OCI-LY7 (cell line): ENCODE measurements at regions not wholly inside any gene's neighbourhood (a gene's known extent, or its start where the extent isn't known, plus 50 kb on each side); places are given as distances from the start of the nearest gene placed in this dataset.

ENCODE experiments used
- BruUV-seq: library from RNA; stranded (reverse); fragments of 400-500 nt; replicated peaks from 2 replicates; lab custom pipeline; 2021; lab: Mats Ljungman, UMichigan
- CTCF ChIA-PET: fragments of 300-600 bp; sonication (Branson Sonifier 250); formaldehyde crosslinking; loops from one replicate; lab custom pipeline; 2022; ENCODE audit warnings: antibody characterized with exemption; ENCODE audit not compliant: unreplicated experiment; lab: Charles Lee
- POLR2A ChIA-PET: fragments of 300-600 bp; sonication (Branson Sonifier 250); formaldehyde crosslinking; loops from one replicate; lab custom pipeline; 2022; ENCODE audit warnings: antibody characterized with exemption; lab: Charles Lee
- DNase-seq: peaks from one replicate; pipeline ENCODE4 v3.0.0-alpha.2; 2015; ENCODE audit warnings: low spot score
- H2AFZ ChIP-seq: fragments of 200-600 bp; sonication (generic), shearing (Covaris generic); 2 replicates; pipeline ENCODE4 v1.6.1; 2014; ENCODE audit warnings: mild to moderate bottlenecking, antibody characterized with exemption, low read length, moderate library complexity
- H3K27ac ChIP-seq: fragments of 200-600 bp; sonication (generic); 2 replicates; pipeline ENCODE4 v1.5.1; 2014; ENCODE audit warnings: mixed run types, low read depth, mild to moderate bottlenecking, moderate library complexity, low read length, inconsistent platforms; ENCODE audit not compliant: poor library complexity, severe bottlenecking
- H3K36me3 ChIP-seq: fragments of 200-600 bp; sonication (generic); 2 replicates; pipeline ENCODE4 v1.6.1; 2014; ENCODE audit warnings: mild to moderate bottlenecking, antibody characterized with exemption, low read length, moderate library complexity, mixed read lengths; ENCODE audit not compliant: insufficient read depth
- H3K4me1 ChIP-seq: fragments of 200-600 bp; sonication (generic); 2 replicates; pipeline ENCODE4 v1.5.1; 2014; ENCODE audit warnings: mild to moderate bottlenecking, low read length; ENCODE audit not compliant: insufficient read depth, poor library complexity, severe bottlenecking
- H3K4me2 ChIP-seq: fragments of 200-600 bp; sonication (generic); 2 replicates; pipeline ENCODE4 v1.6.1; 2014; ENCODE audit warnings: mild to moderate bottlenecking, low read length
- H3K4me3 ChIP-seq: fragments of 200-600 bp; sonication (generic); 2 replicates; pipeline ENCODE4 v1.5.1; 2014; ENCODE audit warnings: mild to moderate bottlenecking, low read depth, low read length; ENCODE audit not compliant: poor library complexity, severe bottlenecking
- H3K79me2 ChIP-seq: fragments of 200-600 bp; sonication (generic); 2 replicates; pipeline ENCODE4 v1.6.1; 2016; ENCODE audit warnings: low read depth, mild to moderate bottlenecking, low read length, moderate library complexity, mixed read lengths; ENCODE audit not compliant: insufficient read depth
- H3K9me2 ChIP-seq: fragments of 200-600 bp; sonication (generic); 2 replicates; pipeline ENCODE4 v1.6.1; 2016; ENCODE audit warnings: mild to moderate bottlenecking, low read length, mixed read lengths; ENCODE audit not compliant: insufficient read depth
- H3K9me3 ChIP-seq: fragments of 200-600 bp; sonication (generic); 2 replicates; pipeline ENCODE4 v1.6.1; 2014; ENCODE audit warnings: mild to moderate bottlenecking, mixed run types, low read length, mixed read lengths
- H4K20me1 ChIP-seq: fragments of 200-600 bp; sonication (generic); 2 replicates; pipeline ENCODE4 v1.6.1; 2014; ENCODE audit warnings: mild to moderate bottlenecking, antibody characterized with exemption, low read length, moderate library complexity, mixed read lengths; ENCODE audit not compliant: insufficient read depth
- EZH2phosphoT487 ChIP-seq: fragments of 200-600 bp; sonication (generic); IDR thresholded peaks from 2 replicates; pipeline ENCODE4 v1.6.1; 2018; ENCODE audit warnings: low read depth, borderline replicate concordance, mild to moderate bottlenecking, mixed run types, antibody characterized with exemption, low read length, moderate library complexity, mixed read lengths
- intact Hi-C: fragments of 100-400 bp; cut with micrococcal nuclease; formaldehyde crosslinking; loops from one replicate; pipeline ENCODE4 v1.10.0; 2022; ENCODE audit not compliant: unreplicated experiment
- TF ChIP-seq, protein P1 (sequence below): fragments of 200-600 bp; sonication (generic); conservative IDR thresholded peaks from 2 replicates; pipeline ENCODE4 v1.5.1; 2014; ENCODE audit warnings: mild to moderate bottlenecking, antibody characterized with exemption, low read length, moderate library complexity, mixed read lengths

DNA sequence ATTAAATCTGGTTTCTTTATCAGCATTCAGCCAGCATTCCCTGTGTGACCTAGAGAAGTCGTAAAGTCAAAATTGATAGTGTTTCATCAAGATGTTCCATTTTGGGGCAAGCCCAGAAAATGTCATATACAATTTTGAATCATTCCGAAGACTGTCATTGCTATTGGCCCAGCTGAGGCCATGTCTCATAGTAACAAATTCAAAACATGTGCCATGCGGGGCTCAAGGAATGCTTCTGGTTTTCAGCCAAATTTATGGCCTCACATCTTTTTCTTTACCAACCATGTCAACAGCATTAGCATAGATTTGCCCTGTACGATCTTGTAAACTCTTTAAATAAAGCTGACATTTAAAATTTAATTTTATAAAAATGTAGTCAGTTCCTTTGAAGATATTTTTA lies 314.7 kb downstream of the PAX1 start:
- no peak overlapping the region for H2AFZ ChIP-seq
- no peaks in the 10 kb centered on the region for H3K4me1 ChIP-seq
- no peaks in the 10 kb centered on the region for H3K9me3 ChIP-seq
- no peak for TF ChIP-seq EZH2phosphoT487
- TF ChIP-seq, protein P1, sequence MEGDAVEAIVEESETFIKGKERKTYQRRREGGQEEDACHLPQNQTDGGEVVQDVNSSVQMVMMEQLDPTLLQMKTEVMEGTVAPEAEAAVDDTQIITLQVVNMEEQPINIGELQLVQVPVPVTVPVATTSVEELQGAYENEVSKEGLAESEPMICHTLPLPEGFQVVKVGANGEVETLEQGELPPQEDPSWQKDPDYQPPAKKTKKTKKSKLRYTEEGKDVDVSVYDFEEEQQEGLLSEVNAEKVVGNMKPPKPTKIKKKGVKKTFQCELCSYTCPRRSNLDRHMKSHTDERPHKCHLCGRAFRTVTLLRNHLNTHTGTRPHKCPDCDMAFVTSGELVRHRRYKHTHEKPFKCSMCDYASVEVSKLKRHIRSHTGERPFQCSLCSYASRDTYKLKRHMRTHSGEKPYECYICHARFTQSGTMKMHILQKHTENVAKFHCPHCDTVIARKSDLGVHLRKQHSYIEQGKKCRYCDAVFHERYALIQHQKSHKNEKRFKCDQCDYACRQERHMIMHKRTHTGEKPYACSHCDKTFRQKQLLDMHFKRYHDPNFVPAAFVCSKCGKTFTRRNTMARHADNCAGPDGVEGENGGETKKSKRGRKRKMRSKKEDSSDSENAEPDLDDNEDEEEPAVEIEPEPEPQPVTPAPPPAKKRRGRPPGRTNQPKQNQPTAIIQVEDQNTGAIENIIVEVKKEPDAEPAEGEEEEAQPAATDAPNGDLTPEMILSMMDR = no peak
- H3K4me2 ChIP-seq = no peak overlapping the region
- H3K36me3 ChIP-seq = no peaks in the 10 kb centered on the region
- no peaks in the 10 kb centered on the region for H3K9me2 ChIP-seq
- no peaks in the 10 kb centered on the region for H4K20me1 ChIP-seq
- H3K79me2 ChIP-seq = no peaks in the 10 kb centered on the region
- ChIA-PET CTCF (no interaction called here), POLR2A (no interaction called here)
- BruUV-seq = no TSS peak
- H3K4me3 ChIP-seq = no peak overlapping the region
- intact Hi-C loops = no loop called here
- no peak overlapping the region for H3K27ac ChIP-seq
- DNase-seq = no peak

DNA sequence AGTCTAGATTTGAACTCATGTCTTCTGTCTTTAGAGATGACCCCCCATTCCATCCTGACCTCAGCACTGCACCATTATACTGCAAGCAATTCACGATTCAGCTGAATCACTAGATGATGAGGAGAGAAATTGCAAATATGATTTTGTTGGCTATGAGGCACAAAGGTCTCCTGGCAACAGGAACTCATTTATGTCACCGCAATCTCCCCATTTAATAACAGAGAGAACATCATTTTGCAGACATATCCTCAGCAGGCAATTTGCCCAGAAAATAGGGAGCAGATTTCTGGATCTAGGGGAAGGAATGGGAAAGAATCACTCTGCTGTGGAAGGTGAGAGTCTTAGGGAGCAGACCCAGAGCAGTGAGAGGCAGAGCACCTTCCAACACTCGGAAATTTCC lies 303.0 kb downstream of the PAX1 start:
- ChIA-PET POLR2A (no interaction called here), CTCF (no interaction called here)
- intact Hi-C loops = no loop called here
- no TSS peak for BruUV-seq
- Histone ChIP-seq H3K27ac (no peak overlapping the region), H3K36me3 (no peaks in the 10 kb centered on the region), H3K9me2 (no peaks in the 10 kb centered on the region), H4K20me1 (no peaks in the 10 kb centered on the region), H3K4me1 (no peaks in the 10 kb centered on the region), H3K9me3 (no peaks in the 10 kb centered on the region), H3K4me3 (no peak overlapping the region), H3K79me2 (no peaks in the 10 kb centered on the region), H2AFZ (no peak overlapping the region), H3K4me2 (no peak overlapping the region)
- TF ChIP-seq, protein P1 = no peak
- no peak for TF ChIP-seq EZH2phosphoT487
- DNase-seq = no peak

DNA sequence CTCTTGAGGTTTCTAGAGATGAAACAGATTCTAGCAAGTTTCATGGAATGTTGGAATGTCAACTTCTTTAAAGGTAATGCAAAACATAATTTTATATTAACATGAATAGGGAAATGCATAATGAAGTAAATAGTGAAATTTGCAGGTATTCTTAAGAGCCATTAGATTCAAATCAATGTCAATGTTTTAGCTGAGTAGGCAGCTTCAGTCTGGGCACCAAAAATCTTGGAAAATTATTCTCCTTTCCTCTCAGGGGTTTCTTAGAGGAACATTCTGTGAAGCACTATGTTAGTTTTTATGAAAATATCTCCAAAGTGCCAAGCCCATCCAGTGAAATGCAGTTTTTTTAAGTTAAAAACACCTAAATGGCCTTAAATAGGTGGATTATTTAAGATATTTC lies 300.8 kb downstream of the PAX1 start:
- no peak overlapping the region for H2AFZ ChIP-seq
- no peak overlapping the region for H3K27ac ChIP-seq
- ChIA-PET POLR2A (no interaction called here), CTCF (no interaction called here)
- no TSS peak for BruUV-seq
- no peaks in the 10 kb centered on the region for H3K9me3 ChIP-seq
- intact Hi-C loops = no loop called here
- no peak overlapping the region for H3K4me3 ChIP-seq
- TF ChIP-seq, protein P1 = no peak
- no peak for TF ChIP-seq EZH2phosphoT487
- DNase-seq = no peak
- no peaks in the 10 kb centered on the region for H4K20me1 ChIP-seq
- H3K79me2 ChIP-seq = no peaks in the 10 kb centered on the region
- no peak overlapping the region for H3K4me2 ChIP-seq
- no peaks in the 10 kb centered on the region for H3K4me1 ChIP-seq
- H3K36me3 ChIP-seq = no peaks in the 10 kb centered on the region
- H3K9me2 ChIP-seq = no peaks in the 10 kb centered on the region
